IMR-90 (cell line): ENCODE measurements at regions not wholly inside any gene's neighbourhood (a gene's known extent, or its start where the extent isn't known, plus 50 kb on each side); places are given as distances from the start of the nearest gene placed in this dataset.

ENCODE experiments used
- ATAC-seq: fragments of 200-7000 bp; cut with Tn5 transposase; 2 replicates; pipeline ENCODE4 v1.9.1; 2020; ENCODE audit warnings: low read depth, mild to moderate bottlenecking, moderate library complexity
- BruUV-seq: library from RNA; stranded (reverse); fragments of 400-500 nt; replicated peaks from 2 replicates; lab custom pipeline; 2021; lab: Mats Ljungman, UMichigan
- CTCF ChIA-PET: fragments of 300-600 bp; formaldehyde crosslinking; extraction: SDS; loops from one replicate; lab custom pipeline; 2021; ENCODE audit warnings: antibody characterized with exemption; lab: Yijun Ruan, JAX
- POLR2A ChIA-PET: fragments of 300-600 bp; sonication (Branson Sonifier 250); formaldehyde crosslinking; loops from one replicate; lab custom pipeline; 2022; ENCODE audit warnings: antibody characterized with exemption; ENCODE audit not compliant: unreplicated experiment; lab: Charles Lee
- DNase-seq: peaks from one replicate; pipeline ENCODE4 v3.0.0; 2013
- H2AFZ ChIP-seq: replicated peaks from 2 replicates; pipeline ENCODE3; 2013; ENCODE audit warnings: low read length, mild to moderate bottlenecking; ENCODE audit not compliant: poor library complexity
- H2AK5ac ChIP-seq: 2 replicates; pipeline ENCODE4 v1.6.1; 2013; ENCODE audit warnings: low read depth, low read length, inconsistent platforms
- H2AK9ac ChIP-seq: replicated peaks from 2 replicates; pipeline ENCODE3; 2013; ENCODE audit warnings: mild to moderate bottlenecking, low read depth, low read length, moderate library complexity; ENCODE audit not compliant: poor library complexity
- H2BK120ac ChIP-seq: 2 replicates; pipeline ENCODE4 v1.6.1; 2013; ENCODE audit warnings: low read depth, low read length, inconsistent platforms
- H2BK15ac ChIP-seq: 3 replicates; pipeline ENCODE4 v1.6.1; 2013; ENCODE audit warnings: low read depth, low read length, inconsistent platforms
- H2BK20ac ChIP-seq: 2 replicates; pipeline ENCODE4 v1.6.1; 2013; ENCODE audit warnings: low read depth, mild to moderate bottlenecking, inconsistent platforms, low read length, moderate library complexity
- H2BK5ac ChIP-seq: 2 replicates; pipeline ENCODE4 v1.6.1; 2013; ENCODE audit warnings: mild to moderate bottlenecking, low read depth, low read length, inconsistent platforms; ENCODE audit not compliant: poor library complexity, severe bottlenecking
- H3K14ac ChIP-seq: replicated peaks from 2 replicates; pipeline ENCODE4 v1.6.1; 2013; ENCODE audit warnings: low read depth, low read length, inconsistent platforms
- H3K18ac ChIP-seq: 2 replicates; pipeline ENCODE4 v1.6.1; 2013; ENCODE audit warnings: low read depth, low read length, control low read depth
- H3K23ac ChIP-seq: 2 replicates; pipeline ENCODE4 v1.6.1; 2013; ENCODE audit warnings: low read depth, low read length, inconsistent platforms
- H3K27ac ChIP-seq: 2 replicates; pipeline ENCODE4 v1.5.1; 2013; ENCODE audit warnings: mild to moderate bottlenecking, control low read depth, low read length; ENCODE audit not compliant: insufficient read depth
- H3K27me3 ChIP-seq: 2 replicates; pipeline ENCODE4 v1.6.1; 2013; ENCODE audit warnings: low read length; ENCODE audit not compliant: control insufficient read depth, insufficient read depth
- H3K36me3 ChIP-seq: 2 replicates; pipeline ENCODE4 v1.6.1; 2013; ENCODE audit warnings: low read length, mixed read lengths; ENCODE audit not compliant: control insufficient read depth, insufficient read depth
- H3K4ac ChIP-seq: 2 replicates; pipeline ENCODE4 v1.6.1; 2013; ENCODE audit warnings: low read depth, low read length, inconsistent platforms
- H3K4me1 ChIP-seq: 2 replicates; pipeline ENCODE4 v1.6.1; 2013; ENCODE audit warnings: low read length, mixed read lengths; ENCODE audit not compliant: control insufficient read depth, insufficient read depth
- H3K4me2 ChIP-seq: 2 replicates; pipeline ENCODE4 v1.6.1; 2013; ENCODE audit warnings: low read depth, mild to moderate bottlenecking, control low read depth, low read length, moderate library complexity
- H3K4me3 ChIP-seq: 2 replicates; pipeline ENCODE4 v1.5.1; 2013; ENCODE audit warnings: low read depth, mild to moderate bottlenecking, control low read depth, low read length, moderate library complexity; ENCODE audit not compliant: insufficient read depth
- H3K56ac ChIP-seq: 2 replicates; pipeline ENCODE4 v1.6.1; 2013; ENCODE audit warnings: low read length, inconsistent platforms; ENCODE audit not compliant: insufficient read depth; ENCODE audit errors: extremely low read depth
- H3K79me1 ChIP-seq, 2 experiments: 2 replicates each; pipeline ENCODE4 v1.6.1; 2013; ENCODE audit warnings: low read length in 2 of 2, inconsistent platforms in 1 of 2, low read depth in 1 of 2
- H3K9ac ChIP-seq: 2 replicates; pipeline ENCODE4 v1.6.1; 2013; ENCODE audit warnings: low read depth, low read length, control low read depth
- H3K9me1 ChIP-seq: 2 replicates; pipeline ENCODE4 v1.6.1; 2013; ENCODE audit warnings: low read length, inconsistent platforms; ENCODE audit not compliant: insufficient read depth
- H3K9me3 ChIP-seq: 2 replicates; pipeline ENCODE4 v1.6.1; 2013; ENCODE audit warnings: low read length; ENCODE audit not compliant: control insufficient read depth, insufficient read depth
- H4K20me1 ChIP-seq: 2 replicates; pipeline ENCODE4 v1.6.1; 2013; ENCODE audit warnings: low read length, inconsistent platforms; ENCODE audit not compliant: insufficient read depth
- H4K5ac ChIP-seq: 2 replicates; pipeline ENCODE4 v1.6.1; 2013; ENCODE audit warnings: mild to moderate bottlenecking, low read depth, low read length, control low read depth
- H4K8ac ChIP-seq, 2 experiments: 2 replicates each; pipeline ENCODE4 v1.6.1; 2013; ENCODE audit warnings: low read depth in 2 of 2, low read length in 2 of 2, control low read depth in 1 of 2, inconsistent platforms in 1 of 2
- H4K91ac ChIP-seq: 2 replicates; pipeline ENCODE4 v1.6.1; 2013; ENCODE audit warnings: low read depth, low read length, inconsistent platforms; ENCODE audit not compliant: insufficient read depth
- BHLHE40 ChIP-seq: fragments of 150-350 bp; IDR thresholded peaks from 2 replicates; pipeline ENCODE4 v1.6.1; 2016; ENCODE audit warnings: mild to moderate bottlenecking, low read depth, low read length
- CHD1 ChIP-seq: IDR thresholded peaks from 2 replicates; pipeline ENCODE4 v1.6.1; 2012; ENCODE audit warnings: low read depth, low read length, improper control_type of control experiment
- MAZ ChIP-seq: IDR thresholded peaks from 2 replicates; pipeline ENCODE4 v1.6.1; 2012; ENCODE audit warnings: low read depth, mild to moderate bottlenecking, low read length, improper control_type of control experiment, moderate library complexity, borderline replicate concordance
- MXI1 ChIP-seq: IDR thresholded peaks from 2 replicates; pipeline ENCODE4 v1.6.1; 2012; ENCODE audit warnings: low read depth, mild to moderate bottlenecking, low read length, moderate library complexity, borderline replicate concordance
- NFE2L2 ChIP-seq: fragments of 150-350 bp; IDR thresholded peaks from 2 replicates; pipeline ENCODE4 v1.6.1; 2016; ENCODE audit warnings: low read depth, mild to moderate bottlenecking, low read length
- POLR2A ChIP-seq: IDR thresholded peaks from 2 replicates; pipeline ENCODE4 v1.6.1; 2012; ENCODE audit warnings: mild to moderate bottlenecking, low read depth, low read length
- RAD21 ChIP-seq: IDR thresholded peaks from 2 replicates; pipeline ENCODE4 v1.6.1; 2012; ENCODE audit warnings: low read length, improper control_type of control experiment
- SMC3 ChIP-seq: fragments of 150-350 bp; IDR thresholded peaks from 2 replicates; pipeline ENCODE4 v1.6.1; 2016; ENCODE audit warnings: low read depth, mild to moderate bottlenecking, antibody characterized with exemption, low read length, moderate library complexity
- WGBS, 2 experiments: methylation state at CpG; one replicate each; pipeline versions ENCODE4 v1.1.5 to v1.1.7; 2013; ENCODE audit warnings: missing lambda C conversion rate in 2 of 2; ENCODE audit not compliant: insufficient read length in 1 of 2; ENCODE audit errors: extremely low coverage in 2 of 2; 5-methylcytosine and 5-hydroxymethylcytosine counted together
- dilution Hi-C: fragments of 300-500 bp; cut with HindIII; formaldehyde crosslinking; loops from one replicate; pipeline ENCODE4 v1.14.3; 2018; ENCODE audit warnings: low sequenced_read_pairs; ENCODE audit not compliant: unreplicated experiment
- in situ Hi-C: fragments of 300-500 bp; cut with MboI; formaldehyde crosslinking; loops from 3 replicates; pipeline ENCODE4 v1.14.3; 2019; ENCODE audit warnings: low sequenced_read_pairs, inconsistent platforms, mixed read lengths
- intact Hi-C: fragments of 100-400 bp; cut with micrococcal nuclease; formaldehyde crosslinking; loops from 2 replicates; pipeline ENCODE4 v1.10.0; 2022
- TF ChIP-seq, protein P1 (sequence below): fragments of 150-350 bp; IDR thresholded peaks from 2 replicates; pipeline ENCODE4 v1.6.1; 2017; ENCODE audit warnings: mild to moderate bottlenecking, antibody characterized with exemption, low read length, low read depth

DNA sequence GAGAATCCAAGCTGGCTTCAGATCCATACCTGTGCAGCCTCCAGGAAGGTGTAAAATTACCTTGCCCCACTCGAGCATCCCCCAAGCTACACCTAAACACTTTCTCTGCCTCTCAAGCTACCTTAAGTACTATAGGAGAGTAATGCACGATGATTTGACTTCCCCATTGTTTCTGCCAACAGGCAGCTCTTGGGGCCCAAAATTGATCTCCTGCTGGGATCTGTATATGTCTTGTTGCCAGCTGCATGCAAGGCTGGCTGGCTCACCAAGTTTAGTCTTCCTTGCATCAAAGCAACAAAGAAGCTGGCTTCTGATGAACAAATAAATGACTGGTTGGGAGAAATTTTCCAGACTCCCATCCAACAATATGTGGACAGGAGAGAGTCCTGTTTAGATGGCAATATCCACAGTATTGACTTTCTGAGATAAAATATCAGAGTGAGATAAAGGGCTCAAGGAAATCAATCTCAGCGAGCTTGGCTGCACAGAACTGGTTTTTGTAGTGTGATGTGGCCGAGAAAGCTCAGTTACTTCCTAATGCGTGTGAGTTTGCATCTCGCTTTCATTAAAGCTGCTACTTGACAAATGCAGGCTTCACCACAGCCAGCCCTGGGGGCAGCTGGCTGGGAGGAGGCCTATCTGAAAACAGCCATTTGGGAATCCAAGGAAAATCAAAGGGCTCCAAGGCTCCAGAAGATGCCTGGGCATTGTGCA is 140.7 kb downstream of the MINAR1 start:
- no peak overlapping the region for H2BK5ac ChIP-seq
- H2BK20ac ChIP-seq, result no peak overlapping the region
- H2AFZ ChIP-seq, result no peak overlapping the region
- no peak overlapping the region for H3K14ac ChIP-seq
- 73% methylated on average over 3 of the region's 6 CpGs; no CpG with 5 or more reads in 1 of the 2 experiments for WGBS, 2 experiments
- no peak overlapping the region for H4K8ac ChIP-seq
- no peaks in the 10 kb centered on the region for H3K9me1 ChIP-seq
- H3K9me3 ChIP-seq, result no peaks in the 10 kb centered on the region
- no peak overlapping the region for H3K4ac ChIP-seq
- dilution Hi-C loops (no loop called here), intact Hi-C loops (no loop called here), in situ Hi-C loops (no loop called here)
- no peaks in the 10 kb centered on the region; the same call in 1 of the 2 replicates for H4K20me1 ChIP-seq
- H3K36me3 ChIP-seq, result no peaks in the 10 kb centered on the region
- POLR2A ChIA-PET, result no interaction called here
- H3K56ac ChIP-seq, result no peak overlapping the region
- ATAC-seq (no peak), DNase-seq (no peak)
- no peaks in the 10 kb centered on the region for H3K79me1 ChIP-seq
- no peak overlapping the region for H4K5ac ChIP-seq
- no peaks in the 10 kb centered on the region for H3K4me1 ChIP-seq
- CTCF ChIA-PET, result no interaction called here
- no peak overlapping the region for H3K4me3 ChIP-seq
- H3K27ac ChIP-seq, result no peak overlapping the region
- no peak overlapping the region for H3K18ac ChIP-seq
- no peak overlapping the region for H3K9ac ChIP-seq
- H2BK120ac ChIP-seq, result no peak overlapping the region
- no TSS peak for BruUV-seq
- H3K23ac ChIP-seq, result no peak overlapping the region
- peaks cover 1% of the 10 kb centered on the region; the same call in 1 of the 2 replicates for H3K27me3 ChIP-seq
- H2BK15ac ChIP-seq, result no peak overlapping the region
- no peak overlapping the region for H4K91ac ChIP-seq
- no peak overlapping the region for H2AK5ac ChIP-seq
- TF ChIP-seq MAZ (no peak), RAD21 (no peak), CHD1 (no peak), POLR2A (no peak), SMC3 (no peak), BHLHE40 (no peak), NFE2L2 (no peak), MXI1 (no peak)
- TF ChIP-seq, protein P1, sequence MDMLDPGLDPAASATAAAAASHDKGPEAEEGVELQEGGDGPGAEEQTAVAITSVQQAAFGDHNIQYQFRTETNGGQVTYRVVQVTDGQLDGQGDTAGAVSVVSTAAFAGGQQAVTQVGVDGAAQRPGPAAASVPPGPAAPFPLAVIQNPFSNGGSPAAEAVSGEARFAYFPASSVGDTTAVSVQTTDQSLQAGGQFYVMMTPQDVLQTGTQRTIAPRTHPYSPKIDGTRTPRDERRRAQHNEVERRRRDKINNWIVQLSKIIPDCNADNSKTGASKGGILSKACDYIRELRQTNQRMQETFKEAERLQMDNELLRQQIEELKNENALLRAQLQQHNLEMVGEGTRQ, result no peak
- no peak overlapping the region for H3K4me2 ChIP-seq
- H2AK9ac ChIP-seq, result no peak overlapping the region
